GM18907 (cell line): ENCODE measurements at regions not wholly inside any gene's neighbourhood (a gene's known extent, or its start where the extent isn't known, plus 50 kb on each side); places are given as distances from the start of the nearest gene placed in this dataset.

Experiments
- ATAC-seq: cut with Tn5 transposase; IDR thresholded peaks from one replicate; pipeline ENCODE4 v1.9.1; 2021; ENCODE audit warnings: mild to moderate bottlenecking, moderate library complexity; ENCODE audit not compliant: unreplicated experiment

GRCh38 chr2:60400462-60401246 lies 152.8 kb downstream of the BCL11A start:
- ATAC-seq: no peak

DNA sequence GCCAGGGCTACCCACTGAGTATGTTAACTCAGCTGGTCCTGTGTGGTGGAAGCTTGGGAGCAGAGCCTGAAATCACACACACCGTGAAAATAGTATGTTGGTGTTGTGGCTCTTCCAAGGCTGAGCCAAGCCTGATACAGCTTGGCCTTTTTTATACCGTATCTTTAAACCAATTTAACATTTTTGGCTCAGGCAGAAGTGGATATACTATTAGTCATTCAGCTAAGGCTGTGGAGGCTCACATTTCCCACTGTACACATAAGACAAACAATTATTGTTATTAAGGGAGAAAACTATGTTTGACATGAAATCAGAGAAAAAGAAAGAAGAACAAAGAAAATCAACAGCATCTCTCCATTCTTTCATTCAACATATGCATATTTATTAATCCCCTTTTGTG lies 159.0 kb downstream of the BCL11A start:
- no peak for ATAC-seq

- ATAC-seq: no peak
These were observed 161.6 kb downstream of the BCL11A start for GRCh38 chr2:60391649-60392375.

- ATAC-seq: no peak
These were observed 162.2 kb downstream of the BCL11A start for GRCh38 chr2:60391230-60391629.

GRCh38 chr2:60386436-60386835 lies 167.0 kb downstream of the BCL11A start:
- ATAC-seq: no peak

DNA sequence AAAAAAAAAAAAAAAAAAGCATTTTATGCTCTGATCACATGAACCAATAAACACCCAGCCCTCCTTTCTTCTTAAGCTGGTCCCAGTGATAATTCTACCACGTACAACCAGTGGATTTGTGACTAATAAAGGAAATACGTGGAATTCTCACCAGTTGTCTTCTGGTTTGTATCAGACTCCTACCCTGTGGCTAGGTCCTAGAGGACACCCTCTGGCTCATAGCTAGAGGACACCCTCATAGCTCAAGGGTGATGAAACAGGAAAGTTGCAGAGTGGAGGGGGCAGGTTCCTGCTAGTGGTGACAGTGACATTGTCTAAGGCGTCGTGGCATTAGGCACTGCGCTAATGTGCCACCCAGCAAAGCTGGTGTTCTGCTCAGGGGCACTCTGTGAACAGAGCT lies 167.8 kb downstream of the BCL11A start:
- ATAC-seq: no peak

GRCh38 chr2:60383401-60384143 lies 169.9 kb downstream of the BCL11A start:
- no peak for ATAC-seq

GRCh38 chr2:60380411-60380810 lies 173.0 kb downstream of the BCL11A start:
- no peak for ATAC-seq

DNA sequence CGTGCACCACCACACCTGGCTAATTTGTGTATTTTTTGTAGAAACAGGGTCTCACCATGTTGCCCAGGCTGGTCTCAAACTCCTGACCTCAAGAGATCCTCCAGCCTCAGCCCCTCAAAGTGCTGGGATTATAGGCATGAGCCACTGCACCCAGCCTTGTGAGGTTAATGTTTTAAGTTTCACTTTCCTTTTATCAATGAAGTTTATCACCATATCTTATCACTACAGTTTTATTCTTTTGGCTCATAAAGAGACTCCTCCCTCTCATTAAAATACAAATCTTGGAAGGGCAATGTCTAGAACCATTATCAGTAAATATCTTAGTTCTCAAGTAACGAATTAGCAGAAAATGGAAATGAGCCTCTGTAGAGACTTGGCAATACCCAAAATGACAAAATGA lies 173.8 kb downstream of the BCL11A start:
- no peak for ATAC-seq

GRCh38 chr2:60379216-60379615 lies 174.2 kb downstream of the BCL11A start:
- ATAC-seq: no peak

DNA sequence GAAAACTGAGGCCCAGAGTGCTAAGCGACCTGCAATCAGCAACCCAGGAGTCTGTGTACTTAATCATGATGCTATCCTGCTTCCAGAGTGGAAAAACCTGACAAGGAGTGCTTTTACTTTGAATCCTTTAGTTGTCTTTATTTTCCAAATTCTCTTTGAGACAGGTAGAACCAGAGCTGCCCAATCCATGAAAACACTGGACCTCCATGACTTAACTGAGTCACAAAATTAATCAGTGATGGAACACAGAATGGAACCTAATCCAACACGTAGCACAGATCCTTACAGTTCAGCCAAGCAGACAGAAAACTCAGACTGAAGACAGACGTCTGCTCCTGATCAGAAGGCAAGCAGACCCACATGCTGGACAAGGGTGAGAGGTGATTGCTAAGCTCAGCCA lies 175.6 kb downstream of the BCL11A start:
- ATAC-seq: no peak

DNA sequence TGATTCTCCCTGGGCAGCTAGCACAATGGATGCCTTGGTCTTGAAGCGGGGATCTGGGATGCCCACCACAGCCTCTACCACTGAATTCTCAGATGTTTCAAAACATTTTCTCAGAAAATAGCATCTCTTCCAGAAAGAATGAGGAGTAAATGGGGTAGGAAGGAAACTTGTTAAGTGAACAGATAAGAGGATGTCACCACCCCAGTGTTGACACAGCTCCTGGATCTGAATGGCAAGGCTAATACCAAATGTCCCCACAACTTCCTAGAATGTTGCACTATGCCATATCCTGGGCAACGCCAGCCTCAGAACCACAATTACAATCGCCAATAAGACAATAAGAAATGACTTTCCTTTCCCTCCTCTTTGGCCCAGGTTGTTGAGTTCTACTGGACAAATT lies 177.2 kb downstream of the BCL11A start:
- ATAC-seq: no peak

GRCh38 chr2:60371681-60372080 lies 181.8 kb downstream of the BCL11A start:
- ATAC-seq: no peak

- ATAC-seq: no peak
These were observed 182.2 kb downstream of the BCL11A start for GRCh38 chr2:60371219-60371618.

DNA sequence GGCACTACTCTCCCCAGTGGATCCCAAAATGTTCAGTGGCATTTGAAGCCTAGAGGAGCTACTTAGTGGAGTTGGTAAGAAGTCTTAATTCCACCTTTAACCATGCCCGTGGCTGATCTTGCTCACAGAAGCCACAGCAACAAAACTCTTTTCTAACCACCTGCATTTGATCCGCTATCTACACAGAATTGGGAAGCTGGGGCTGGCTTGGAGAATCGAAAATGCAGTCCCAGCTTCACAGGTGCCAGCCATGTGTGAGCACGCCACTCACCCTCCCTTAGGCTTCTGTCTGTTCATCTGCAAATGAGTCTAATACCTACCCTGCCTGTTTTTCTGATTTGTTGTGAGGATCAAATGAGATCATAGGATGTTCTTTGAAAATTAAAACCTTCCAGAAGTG lies 182.6 kb downstream of the BCL11A start:
- ATAC-seq: no peak

- no peak for ATAC-seq
These were observed 185.0 kb downstream of the BCL11A start for GRCh38 chr2:60368456-60368855.

- ATAC-seq: peak; percentile 73
These were observed 187.2 kb downstream of the BCL11A start for GRCh38 chr2:60366135-60366712.

GRCh38 chr2:60365556-60365955 lies 187.9 kb downstream of the BCL11A start:
- ATAC-seq: no peak

- no peak for ATAC-seq
These were observed 189.0 kb downstream of the BCL11A start for GRCh38 chr2:60364491-60364890.

- no peak for ATAC-seq
These were observed 192.0 kb downstream of the BCL11A start for GRCh38 chr2:60361498-60361897.

DNA sequence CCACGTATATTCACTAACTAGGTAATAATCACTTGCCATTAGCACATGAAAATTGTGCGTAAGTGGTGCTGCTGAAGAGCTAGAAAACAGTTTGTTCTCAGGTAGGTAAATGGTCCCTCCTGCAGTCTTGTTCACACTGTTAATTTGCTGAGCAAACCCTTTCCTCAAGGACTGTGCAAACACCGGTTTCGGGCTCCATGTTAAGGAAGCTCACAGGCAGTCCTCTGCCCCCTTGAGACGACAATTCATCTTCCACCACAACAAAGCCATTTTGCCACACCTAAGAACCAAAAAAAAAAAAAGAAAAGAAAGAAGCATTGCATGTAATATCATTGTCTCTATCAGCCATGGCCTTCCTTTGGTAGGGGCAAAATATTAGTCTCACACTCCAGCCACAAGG lies 193.9 kb downstream of the BCL11A start:
- ATAC-seq: no peak
